ENCODE measurements at regions not wholly inside any gene's neighbourhood (a gene's known extent, or its start where the extent isn't known, plus 50 kb on each side); places are given as distances from the start of the nearest gene placed in this dataset.

- TF ChIP-seq CTCF (IDR thresholded peaks at IDR 0.05; ENCODE audit: low read depth, low read length) = no peak
- no peak overlapping the region for H3K4me3 ChIP-seq (ENCODE audit: low read depth, low read length)
Observed at GRCh38 chr6:170021579-170021978, 269.3 kb downstream of the DLL1 start.

GRCh38 chr6:170019818-170020583 lies 268.6 kb downstream of the ERMARD start:
- no peak for TF ChIP-seq CTCF (IDR thresholded peaks at IDR 0.05; ENCODE audit: low read depth, low read length)
- no peak overlapping the region for H3K4me3 ChIP-seq (ENCODE audit: low read depth, low read length)

GRCh38 chr6:170018936-170019817 lies 267.8 kb downstream of the ERMARD start:
- no peak for TF ChIP-seq CTCF (IDR thresholded peaks at IDR 0.05; ENCODE audit: low read depth, low read length)
- H3K4me3 ChIP-seq (ENCODE audit: low read depth, low read length) = no peak overlapping the region

GRCh38 chr6:170018422-170018935 lies 267.1 kb downstream of the ERMARD start:
- no peak for TF ChIP-seq CTCF (IDR thresholded peaks at IDR 0.05; ENCODE audit: low read depth, low read length)
- H3K4me3 ChIP-seq (ENCODE audit: low read depth, low read length) = no peak overlapping the region

- no peak overlapping the region for H3K4me3 ChIP-seq (ENCODE audit: low read depth, low read length)
- TF ChIP-seq CTCF (IDR thresholded peaks at IDR 0.05; ENCODE audit: low read depth, low read length) = no peak
Observed at GRCh38 chr6:170017603-170018320, 266.3 kb downstream of the ERMARD start.

GRCh38 chr6:170013815-170014214 lies 262.4 kb downstream of the ERMARD start:
- no peak for TF ChIP-seq CTCF (IDR thresholded peaks at IDR 0.05; ENCODE audit: low read depth, low read length)
- no peak overlapping the region for H3K4me3 ChIP-seq (ENCODE audit: low read depth, low read length)

Data from WI38 (cell line).